Loucy (cell line): ENCODE measurements at regions not wholly inside any gene's neighbourhood (a gene's known extent, or its start where the extent isn't known, plus 50 kb on each side); places are given as distances from the start of the nearest gene placed in this dataset.
"Not testable (repeated sequence)": the region's sequence is repeated elsewhere in the genome, so short reads cannot be mapped to it uniquely, and the experiment has no call there.

ENCODE experiments used
- CTCF ChIP-seq: fragments of 200-600 bp; sonication (generic); conservative IDR thresholded peaks from 2 replicates; pipeline ENCODE4 v1.5.1; 2014; ENCODE audit warnings: mild to moderate bottlenecking, antibody characterized with exemption, low read length
- EZH2phosphoT487 ChIP-seq: fragments of 200-600 bp; IDR thresholded peaks from 2 replicates; pipeline ENCODE4 v1.6.1; 2018; ENCODE audit warnings: antibody characterized with exemption, mild to moderate bottlenecking, moderate library complexity, borderline replicate concordance

GRCh38 chr11:126143491-126143890, 68.0 kb downstream of the RPUSD4 start:
- not testable (repeated sequence) for TF ChIP-seq CTCF, EZH2phosphoT487
